WI38 (cell line): ENCODE measurements at regions not wholly inside any gene's neighbourhood (a gene's known extent, or its start where the extent isn't known, plus 50 kb on each side); places are given as distances from the start of the nearest gene placed in this dataset.

Experiments used
- H3K4me3 ChIP-seq: 2 replicates; pipeline ENCODE4 v1.5.1; 2011; ENCODE audit warnings: low read depth, mild to moderate bottlenecking, control low read depth, low read length
- TF ChIP-seq, protein P1 (sequence below): IDR thresholded peaks from 2 replicates; pipeline ENCODE4 v1.5.1; 2012; ENCODE audit warnings: low read depth, mild to moderate bottlenecking, control low read depth, low read length

DNA sequence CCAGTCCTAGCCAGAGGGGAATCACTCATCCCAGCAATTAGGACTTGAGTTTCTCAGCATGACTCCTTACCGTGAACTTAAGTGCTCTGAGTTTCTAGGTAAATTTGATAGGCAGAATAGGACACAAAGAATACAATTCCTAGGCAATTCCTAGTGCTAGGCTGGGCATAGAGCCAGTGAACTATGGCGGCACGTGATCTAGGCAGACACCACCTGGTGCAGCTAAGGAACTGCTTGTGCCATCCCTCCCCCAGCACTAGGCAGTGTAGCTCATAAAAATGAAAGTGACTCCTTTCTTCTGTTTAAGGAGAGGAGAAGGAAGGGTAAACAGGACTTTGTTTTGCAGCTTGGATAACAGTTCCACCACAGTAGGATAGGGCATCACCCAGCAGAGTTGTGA, 736.3 kb upstream of the PCDH7 start:
- TF ChIP-seq, protein P1, sequence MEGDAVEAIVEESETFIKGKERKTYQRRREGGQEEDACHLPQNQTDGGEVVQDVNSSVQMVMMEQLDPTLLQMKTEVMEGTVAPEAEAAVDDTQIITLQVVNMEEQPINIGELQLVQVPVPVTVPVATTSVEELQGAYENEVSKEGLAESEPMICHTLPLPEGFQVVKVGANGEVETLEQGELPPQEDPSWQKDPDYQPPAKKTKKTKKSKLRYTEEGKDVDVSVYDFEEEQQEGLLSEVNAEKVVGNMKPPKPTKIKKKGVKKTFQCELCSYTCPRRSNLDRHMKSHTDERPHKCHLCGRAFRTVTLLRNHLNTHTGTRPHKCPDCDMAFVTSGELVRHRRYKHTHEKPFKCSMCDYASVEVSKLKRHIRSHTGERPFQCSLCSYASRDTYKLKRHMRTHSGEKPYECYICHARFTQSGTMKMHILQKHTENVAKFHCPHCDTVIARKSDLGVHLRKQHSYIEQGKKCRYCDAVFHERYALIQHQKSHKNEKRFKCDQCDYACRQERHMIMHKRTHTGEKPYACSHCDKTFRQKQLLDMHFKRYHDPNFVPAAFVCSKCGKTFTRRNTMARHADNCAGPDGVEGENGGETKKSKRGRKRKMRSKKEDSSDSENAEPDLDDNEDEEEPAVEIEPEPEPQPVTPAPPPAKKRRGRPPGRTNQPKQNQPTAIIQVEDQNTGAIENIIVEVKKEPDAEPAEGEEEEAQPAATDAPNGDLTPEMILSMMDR = no peak
- no peak overlapping the region for H3K4me3 ChIP-seq

DNA sequence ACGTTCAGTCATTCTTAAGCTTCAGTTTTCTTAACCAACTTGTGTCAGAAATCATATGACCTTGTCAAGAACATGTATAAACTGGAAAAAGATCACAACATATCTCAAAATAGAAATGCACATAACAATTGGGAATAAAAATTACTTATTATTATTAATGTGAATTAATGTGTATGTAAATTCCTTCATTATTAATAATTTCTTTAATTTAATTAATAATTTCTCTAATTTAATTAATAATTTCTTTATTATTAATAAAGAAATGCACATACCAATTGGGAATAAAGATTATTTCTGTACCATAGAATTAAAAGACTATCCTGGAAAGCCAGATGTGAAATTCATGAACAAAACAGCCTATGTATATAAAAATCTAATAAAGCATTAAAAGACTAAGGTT, 718.5 kb upstream of the PCDH7 start:
- no peak overlapping the region for H3K4me3 ChIP-seq
- TF ChIP-seq, protein P1 = no peak

GRCh38 chr4:30002341-30002740, 717.8 kb upstream of the PCDH7 start:
- TF ChIP-seq, protein P1 = no peak

GRCh38 chr4:30005995-30006394, 714.2 kb upstream of the PCDH7 start:
- no peak overlapping the region for H3K4me3 ChIP-seq
- TF ChIP-seq, protein P1 = no peak

More at GRCh38 chr4:30002341-30002740, 717.8 kb upstream of the PCDH7 start:
- no peak overlapping the region for H3K4me3 ChIP-seq

GRCh38 chr4:30024526-30024925, 695.6 kb upstream of the PCDH7 start:
- TF ChIP-seq, protein P1 = no peak
- H3K4me3 ChIP-seq = no peak overlapping the region

- H3K4me3 ChIP-seq = no peak overlapping the region
- TF ChIP-seq, protein P1 = no peak
Observed at GRCh38 chr4:30028826-30029225, 691.3 kb upstream of the PCDH7 start.

DNA sequence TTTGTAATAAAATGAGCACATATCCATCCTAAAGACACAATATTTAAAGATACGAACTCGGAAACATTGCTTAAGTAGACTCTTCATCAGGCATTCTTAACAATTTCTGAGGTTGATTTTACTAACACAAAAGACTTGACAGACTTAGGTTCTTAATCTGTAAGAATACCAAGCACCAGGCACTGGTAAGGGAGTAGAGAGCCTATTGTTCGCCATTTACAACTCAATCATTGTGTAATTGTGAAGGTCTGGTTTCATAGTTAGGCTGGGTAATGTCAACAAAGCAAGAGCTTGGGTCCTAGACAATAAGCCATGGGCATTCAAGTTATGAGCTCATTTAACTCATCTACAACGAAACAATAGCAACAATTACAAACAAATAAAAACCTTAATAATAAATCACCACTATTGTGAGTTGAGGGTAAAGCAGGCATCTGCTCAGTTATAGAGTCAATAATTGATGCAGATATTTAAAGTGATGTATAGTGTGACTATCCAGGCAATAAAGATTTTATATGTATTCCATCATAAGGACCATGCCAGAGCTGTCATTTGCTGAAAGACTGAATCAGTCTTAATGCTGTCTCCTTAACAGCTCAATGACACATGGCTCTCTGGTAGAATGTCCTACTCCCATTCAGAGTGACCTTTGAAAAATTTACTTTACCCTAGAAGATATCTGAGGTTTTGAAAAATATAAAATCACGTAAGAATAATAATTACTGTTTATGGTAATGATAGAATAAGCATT, 664.0 kb upstream of the PCDH7 start:
- no peak overlapping the region for H3K4me3 ChIP-seq
- TF ChIP-seq, protein P1 = no peak
